GM19395 (cell line): ENCODE measurements at regions not wholly inside any gene's neighbourhood (a gene's known extent, or its start where the extent isn't known, plus 50 kb on each side); places are given as distances from the start of the nearest gene placed in this dataset.

Experiments used
- ATAC-seq: cut with Tn5 transposase; IDR thresholded peaks from one replicate; pipeline ENCODE4 v1.9.1; 2021; ENCODE audit warnings: mild to moderate bottlenecking, moderate library complexity; ENCODE audit not compliant: unreplicated experiment

DNA sequence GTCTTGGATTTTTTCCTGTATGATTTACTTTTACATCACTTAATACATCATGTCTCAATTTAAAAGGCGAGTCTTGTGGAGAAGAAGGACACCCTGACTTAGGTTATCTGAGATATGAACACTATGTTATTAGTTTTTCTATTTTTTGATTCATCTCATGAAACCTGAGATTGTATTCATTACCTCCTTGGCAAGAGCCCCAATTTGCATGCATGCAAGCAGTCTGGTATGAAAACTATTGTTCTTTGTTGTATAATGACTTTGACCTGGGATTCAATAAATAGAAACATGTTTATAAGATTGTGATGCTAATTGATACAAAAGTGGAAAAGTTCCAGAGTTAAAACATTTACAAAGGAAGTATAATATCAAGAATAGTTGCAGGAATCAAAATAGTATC lies 576.1 kb downstream of the NOVA1 start:
- no peak for ATAC-seq

DNA sequence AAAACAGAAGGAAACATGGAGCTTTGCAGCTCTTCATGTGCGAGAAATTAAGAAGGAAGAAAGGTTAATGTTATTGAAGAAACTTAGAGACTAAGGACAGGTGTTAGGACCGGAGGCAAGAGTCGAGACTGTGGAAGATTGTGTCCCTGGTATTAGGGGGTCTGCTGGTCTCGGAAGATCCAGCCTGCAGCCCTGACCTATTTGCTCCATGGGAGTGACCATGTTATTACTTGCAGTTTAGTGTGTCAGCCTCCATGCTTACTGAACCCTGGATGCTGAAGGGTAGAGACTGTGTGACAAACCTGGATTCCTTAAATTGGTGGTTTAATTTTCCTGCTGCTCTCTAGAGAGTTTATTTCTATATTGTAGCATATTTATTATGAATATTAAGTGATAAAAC lies 580.6 kb downstream of the NOVA1 start:
- ATAC-seq, result no peak

DNA sequence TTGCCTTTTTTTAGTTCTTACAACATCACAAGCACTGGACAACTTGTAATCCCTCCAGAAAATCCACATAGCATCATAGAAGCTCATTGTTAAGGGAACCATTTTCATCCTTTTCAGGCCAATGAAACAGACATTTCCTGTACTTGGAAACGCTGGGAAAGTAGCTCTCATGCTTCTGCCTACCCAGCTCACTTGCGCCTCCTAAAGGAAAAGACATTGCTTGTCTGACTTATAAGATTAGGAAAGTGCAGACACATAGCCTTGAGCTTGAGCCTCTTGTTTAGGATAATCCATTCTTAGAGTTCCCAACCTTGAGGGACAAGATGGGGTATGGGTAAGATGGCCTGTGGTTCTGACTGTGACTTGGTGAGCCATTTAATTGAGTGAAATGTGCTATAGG lies 589.5 kb downstream of the NOVA1 start:
- no peak for ATAC-seq

DNA sequence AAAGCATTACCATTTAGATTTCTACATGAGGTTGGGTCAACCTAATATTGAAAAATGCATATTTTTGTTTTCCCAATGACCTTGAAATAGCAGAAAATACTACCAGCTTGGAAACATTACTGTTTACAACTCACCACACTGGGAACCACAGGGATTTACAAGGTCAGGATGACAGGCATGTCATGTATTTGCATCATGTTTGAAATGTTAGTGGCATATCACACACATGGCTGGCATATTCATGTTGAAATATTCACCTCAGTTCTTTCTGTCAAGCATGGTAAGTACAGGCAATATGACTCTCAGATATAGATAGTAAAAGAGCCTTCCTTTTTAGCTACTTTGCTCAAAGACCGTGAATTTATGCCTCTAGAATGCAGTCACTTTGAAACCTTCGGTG lies 593.5 kb downstream of the NOVA1 start:
- no peak for ATAC-seq

DNA sequence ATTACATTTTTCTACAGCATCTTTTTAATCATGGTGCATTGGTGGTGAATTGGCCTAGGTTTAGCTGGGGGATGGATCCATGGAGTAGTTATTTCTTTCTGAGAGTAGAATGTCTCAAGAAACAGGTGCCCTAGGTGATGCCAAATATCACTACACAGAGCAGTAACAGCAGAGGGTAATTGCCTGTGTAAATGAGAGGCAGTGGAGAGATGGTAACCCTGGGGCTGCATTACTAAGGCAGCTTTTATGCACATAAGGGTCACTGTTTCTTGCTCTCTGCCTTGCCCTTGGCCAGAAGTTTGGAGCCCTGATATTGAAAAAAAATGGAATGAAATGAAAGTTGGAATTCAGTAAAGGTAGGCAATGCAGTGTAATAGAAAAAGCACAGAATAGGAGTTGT lies 604.0 kb downstream of the NOVA1 start:
- no peak for ATAC-seq

DNA sequence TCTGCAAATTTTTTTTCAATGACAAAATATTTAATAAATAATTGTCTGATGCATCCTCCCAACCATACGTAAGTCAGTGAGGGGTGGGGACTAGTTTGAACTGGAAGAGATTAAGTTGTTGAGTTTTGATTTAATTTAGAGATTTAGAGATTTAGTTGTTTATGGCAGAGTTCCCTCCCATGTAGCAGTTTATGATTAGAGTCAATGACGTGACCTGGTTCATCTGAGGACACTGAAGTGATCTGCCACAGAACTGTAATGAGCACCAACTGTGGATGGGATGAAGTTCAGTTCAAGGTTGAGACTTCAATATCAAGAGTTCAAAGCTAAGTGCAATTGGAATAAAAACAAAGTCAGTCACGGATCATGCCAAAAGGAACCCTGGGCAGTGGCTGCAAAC lies 609.3 kb downstream of the NOVA1 start:
- no peak for ATAC-seq

DNA sequence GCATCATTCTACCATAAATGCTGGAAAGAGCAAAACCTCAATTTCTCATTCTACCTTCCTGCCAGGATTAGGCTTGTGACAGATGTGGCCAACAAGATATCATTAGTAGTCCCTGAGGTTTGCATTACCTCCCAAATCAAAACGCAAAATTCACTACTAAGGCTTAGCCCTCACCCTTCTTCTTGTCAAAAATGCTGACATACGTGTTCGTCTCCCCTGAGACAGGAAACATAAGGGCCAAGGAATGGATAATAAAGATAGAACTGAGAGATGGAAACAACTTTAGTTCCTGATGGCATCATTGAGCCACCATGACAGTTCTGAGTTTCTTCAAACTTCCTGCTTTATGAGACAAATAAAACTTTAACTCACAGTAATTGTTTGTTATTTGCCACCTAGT lies 642.1 kb downstream of the NOVA1 start:
- ATAC-seq, result no peak

DNA sequence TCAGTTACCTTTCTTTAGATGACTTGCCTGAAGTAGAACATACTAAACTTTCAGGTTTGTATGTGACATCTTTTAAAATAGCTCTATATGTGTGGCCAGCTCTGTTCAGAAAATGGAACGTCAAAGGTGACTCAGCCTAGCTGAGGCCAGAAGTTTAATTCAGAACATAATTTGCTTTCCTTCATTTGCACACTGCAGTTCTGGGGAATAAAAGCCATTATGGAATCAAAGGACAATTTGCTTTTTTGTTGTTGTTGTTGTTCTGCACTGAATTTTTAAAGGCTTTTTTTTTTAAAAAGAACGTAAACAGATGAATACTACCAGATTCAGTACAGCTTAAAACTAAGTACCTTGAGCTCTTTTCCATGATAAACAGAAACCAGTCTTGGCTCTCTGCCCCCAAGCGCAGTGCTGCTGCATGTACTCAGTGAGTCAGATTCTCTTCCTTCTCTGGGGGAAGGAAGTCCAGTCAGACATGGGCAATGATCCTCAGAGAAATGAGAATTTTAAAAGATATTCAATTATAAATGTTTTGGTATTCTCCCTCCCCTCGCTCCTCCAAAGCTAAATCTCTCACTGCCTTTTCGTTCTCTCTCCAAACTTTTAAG lies 644.2 kb downstream of the NOVA1 start:
- no peak for ATAC-seq

DNA sequence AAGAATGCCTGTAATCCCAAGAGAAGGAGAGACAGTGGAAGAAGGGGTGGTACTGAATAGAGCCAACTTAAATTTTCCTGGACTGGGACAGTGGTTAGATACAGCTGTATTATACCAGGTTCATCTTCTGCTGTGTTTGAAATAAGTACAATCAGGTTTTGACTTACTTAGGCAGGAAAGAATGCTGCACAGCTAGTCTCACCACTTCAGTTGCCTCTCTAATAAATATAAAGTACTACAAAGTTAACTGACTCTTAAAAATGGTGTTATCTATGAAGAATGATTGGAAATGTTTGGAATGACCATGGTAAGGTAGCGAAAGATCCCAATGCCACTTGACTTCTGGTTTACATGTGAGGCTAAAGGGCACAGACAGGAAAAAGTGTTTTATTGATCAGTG lies 652.1 kb downstream of the NOVA1 start:
- ATAC-seq, result no peak

DNA sequence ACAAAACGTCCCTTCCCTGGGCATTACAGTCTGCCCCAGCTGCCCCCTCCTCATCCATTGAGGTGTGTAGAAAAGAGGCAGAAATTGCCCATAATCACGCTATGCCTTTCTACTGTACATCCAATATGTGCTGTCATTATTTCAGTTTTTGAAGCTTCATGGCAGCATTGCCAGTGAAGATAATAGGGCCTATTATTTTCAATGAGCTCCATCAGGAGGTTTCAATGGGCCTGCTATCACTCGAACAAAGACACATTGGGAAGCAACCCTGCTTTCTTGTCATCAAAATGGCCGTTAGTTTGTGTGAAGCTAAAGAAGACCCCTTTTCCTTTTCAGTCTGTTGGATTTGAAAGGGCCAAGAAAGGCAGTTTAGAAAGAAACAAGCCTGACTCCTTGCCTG lies 653.8 kb downstream of the NOVA1 start:
- no peak for ATAC-seq

DNA sequence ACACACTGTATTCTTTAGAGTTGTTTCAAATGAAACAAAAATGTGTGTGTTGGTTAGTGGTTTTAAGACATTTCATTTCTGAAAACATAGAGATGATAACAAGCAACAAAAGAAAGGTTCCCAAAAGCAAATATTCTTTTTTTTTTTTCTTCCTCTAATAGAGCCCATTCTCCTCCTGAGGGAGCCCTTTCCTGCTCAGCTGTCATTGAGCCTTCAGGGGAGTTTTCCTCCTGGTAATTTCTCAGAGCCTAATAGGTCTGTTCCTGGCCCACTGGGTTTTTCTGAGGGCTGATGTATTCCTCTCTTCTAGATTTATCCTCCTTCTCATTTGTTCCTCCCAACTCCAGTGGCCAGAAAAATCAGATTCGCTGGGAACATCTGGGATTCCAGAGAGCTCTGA lies 654.5 kb downstream of the NOVA1 start:
- ATAC-seq, result no peak

DNA sequence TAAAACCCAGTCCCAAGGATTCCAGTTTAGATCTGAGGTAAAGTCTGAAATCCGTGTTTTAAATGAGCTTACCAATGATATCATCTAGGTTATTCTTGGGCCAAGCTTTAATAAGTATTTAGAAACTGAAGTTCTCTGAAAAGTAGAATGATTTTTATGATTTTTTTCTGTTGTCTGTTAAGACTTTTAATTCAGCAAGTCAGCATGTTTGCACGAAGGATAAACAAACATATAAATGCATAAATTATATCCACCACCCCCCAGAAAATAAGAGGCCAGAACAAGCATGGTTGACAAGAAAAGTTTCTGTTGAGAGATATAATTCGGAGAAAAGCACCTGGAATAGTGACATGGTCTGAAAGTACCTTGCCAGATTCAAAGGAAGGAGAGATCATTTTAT lies 655.7 kb downstream of the NOVA1 start:
- ATAC-seq, result no peak

DNA sequence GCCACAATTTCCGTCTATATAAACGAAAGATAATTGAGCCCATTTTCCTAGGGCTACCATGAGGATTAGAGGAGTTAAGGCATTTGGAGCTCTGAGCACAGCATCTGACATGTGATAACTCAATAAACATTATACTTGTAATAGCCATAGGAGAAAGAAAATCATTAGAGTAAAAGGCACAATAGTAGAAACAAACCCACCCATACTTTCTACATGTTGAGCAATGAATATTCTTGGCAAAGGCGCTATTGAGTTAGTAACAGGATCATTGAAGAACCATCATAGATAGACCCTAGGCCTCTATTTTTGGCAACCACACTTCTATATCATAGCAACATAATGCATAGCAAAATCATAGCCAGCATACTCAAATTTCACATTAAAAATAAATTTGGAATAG lies 664.1 kb downstream of the NOVA1 start:
- no peak for ATAC-seq

DNA sequence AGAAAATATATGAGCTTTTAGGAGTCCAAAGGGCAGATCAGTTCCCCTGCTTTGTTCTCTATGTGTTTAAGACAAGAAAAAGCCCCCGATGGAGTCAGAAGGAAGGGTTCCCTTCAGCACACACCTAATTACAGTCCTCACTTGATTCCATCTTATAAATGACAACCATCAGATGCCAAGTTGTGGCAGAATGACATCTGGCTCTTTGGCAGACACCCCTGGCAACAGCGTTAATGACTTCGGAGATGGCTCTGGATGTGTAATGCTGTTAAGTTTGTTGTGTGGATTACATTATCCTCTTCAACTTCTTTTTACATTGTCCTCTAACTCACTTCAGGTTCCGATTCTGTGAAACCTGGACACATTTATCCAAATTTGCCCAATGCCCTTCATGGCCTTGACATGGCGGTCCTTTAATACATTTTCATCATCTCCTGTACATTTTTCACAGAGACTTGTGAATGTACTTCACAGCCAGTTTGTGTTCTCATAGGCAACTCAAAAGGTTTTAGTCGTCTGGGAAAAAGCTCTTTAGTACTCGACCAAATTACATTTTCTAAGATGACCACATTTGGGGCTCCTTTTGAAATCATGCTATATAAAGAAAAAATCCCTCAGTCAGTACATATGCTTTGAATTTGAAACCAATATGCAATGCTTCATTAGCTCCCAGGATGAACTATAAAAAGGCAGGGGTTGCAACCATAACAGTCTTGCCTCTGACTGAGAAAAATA lies 667.8 kb downstream of the NOVA1 start:
- no peak for ATAC-seq

DNA sequence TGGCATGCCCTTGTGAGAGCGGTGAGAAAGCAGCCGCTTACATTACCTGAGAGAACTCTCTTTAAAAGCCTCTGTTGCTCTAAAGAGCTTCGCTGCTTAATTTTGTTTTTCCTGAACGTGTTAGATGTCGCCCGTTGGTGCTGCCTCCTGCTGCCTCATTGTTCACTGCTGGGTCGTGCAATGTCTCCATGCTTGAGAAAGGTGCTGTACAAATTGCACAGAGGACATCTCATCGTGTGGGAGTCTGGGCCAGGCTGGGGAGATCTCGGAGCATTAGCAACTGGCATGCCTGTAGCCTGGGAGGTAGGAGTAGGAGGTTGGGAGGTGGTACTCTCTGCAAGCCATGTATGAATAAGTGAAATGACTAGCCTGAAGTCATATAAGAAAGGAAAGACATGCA lies 686.0 kb downstream of the NOVA1 start:
- ATAC-seq, result no peak

DNA sequence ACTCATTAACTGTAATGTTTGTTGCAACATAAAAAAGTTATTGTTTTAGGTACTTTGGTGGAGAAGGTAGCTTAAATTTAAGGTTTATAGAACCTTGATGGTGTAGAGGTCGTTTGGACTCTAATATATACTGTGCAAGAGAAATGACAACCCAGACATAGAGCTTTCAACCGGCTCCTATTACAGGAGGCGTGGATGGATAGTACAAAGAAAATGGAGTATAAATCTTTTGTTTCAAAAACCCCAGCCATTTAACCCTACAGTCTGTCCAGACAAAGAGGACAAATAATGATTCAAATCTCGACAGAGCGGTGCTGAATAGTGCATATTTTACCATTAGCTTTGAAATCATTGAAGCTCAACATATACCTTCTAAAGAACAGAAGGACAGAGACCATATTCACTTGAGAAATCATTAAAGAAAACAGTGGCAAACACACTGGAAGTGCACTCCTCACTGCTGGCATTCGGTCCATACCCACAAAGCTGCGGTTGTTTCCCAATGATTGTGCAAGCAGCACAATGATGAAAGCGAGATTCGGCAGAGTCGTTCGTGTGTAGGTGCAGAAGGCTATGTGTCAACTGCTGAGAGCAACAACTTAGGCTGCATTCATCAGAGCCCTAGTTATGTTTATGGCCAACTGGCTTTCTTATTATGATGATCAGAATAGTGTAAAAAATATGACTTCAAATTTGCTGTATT lies 688.6 kb downstream of the NOVA1 start:
- no peak for ATAC-seq

DNA sequence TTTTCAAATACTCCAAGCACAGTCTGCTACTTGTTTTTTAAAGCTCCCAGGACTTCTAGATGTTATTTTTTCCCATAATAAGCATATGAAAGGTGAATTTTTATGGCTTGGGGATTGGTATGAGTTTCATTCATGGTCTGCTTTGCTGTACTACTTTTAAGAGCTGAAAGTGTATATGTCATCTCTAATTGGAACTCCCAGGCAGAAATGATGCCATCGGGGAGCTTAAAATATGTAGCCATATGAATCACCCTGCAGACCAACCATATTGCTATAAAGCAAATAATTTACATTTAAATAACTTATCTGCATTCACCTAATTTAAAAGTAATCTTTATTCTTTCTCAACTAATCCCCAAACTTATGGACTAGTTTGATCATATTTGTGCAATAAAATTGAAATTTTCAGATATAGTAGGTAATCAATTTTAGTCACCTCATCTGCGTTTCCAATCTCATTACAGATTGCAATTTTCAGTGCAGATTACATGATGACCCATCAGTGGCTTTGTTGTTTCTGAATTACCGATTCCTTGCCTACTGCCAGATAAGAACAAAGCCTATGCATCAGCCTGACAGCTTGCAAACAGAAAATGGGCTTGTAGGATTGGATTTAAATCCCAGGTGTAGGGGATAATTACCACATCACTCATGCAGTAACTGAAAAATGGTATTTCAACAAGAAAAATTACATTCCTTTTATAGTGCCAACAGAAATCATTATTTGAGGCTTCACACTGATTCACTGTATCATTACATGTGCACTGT lies 689.4 kb downstream of the NOVA1 start:
- ATAC-seq, result no peak

DNA sequence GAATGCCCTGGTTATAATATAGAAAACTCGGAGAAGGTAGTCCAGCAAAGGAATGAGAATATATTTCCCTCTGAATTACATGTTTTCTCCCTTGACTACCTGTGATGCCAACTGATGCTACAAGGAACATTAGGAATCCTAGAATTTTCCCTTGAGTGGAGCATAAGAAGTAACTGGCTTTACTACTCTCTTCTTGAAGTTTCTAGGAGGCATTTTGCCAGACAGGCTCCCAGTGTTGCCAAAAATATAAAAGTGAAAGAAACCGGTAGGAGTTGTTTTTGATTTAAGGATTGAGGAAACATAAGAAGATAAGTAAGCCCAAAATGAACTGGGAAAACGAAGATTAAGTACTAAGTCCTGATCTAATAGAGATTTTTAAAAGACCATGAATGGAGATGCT lies 693.4 kb downstream of the NOVA1 start:
- ATAC-seq, result no peak

DNA sequence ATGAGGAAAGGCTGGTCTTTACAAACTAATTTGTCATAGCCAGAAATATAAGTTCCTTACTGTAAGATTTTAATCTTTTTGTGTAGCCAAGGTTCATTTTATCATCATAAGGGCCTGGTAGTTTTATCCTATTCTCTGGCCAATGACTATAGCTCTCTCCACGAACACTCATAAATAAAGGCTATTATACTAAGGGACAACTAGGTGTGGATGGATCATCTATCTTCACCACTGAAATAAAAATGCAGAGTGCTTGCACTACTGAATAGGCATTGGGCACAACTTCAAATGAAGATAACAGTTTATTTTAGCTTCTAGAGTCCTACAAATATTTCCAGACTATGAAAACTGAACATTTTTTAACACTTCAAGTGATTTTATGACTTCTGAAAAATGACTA lies 698.6 kb downstream of the NOVA1 start:
- no peak for ATAC-seq

DNA sequence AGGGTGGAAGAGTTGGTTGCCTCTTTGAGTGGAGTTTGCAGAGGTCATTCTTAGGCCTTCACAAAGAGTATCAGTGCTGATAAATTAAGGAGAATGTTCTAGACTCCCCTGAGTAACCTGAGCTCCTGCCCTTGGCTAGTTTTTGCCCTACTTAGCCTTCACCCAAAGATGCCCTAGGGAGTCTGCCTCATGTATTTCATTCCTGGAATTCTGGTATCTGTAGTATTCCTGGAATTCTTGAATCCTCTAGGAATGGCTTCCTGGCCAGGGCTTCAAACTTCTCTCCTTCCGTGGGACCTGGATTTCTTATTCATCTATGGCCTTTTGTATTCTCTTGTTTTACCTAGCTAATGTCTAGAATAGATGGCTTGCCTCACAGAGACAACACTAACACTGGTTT lies 701.1 kb downstream of the NOVA1 start:
- ATAC-seq, result no peak

DNA sequence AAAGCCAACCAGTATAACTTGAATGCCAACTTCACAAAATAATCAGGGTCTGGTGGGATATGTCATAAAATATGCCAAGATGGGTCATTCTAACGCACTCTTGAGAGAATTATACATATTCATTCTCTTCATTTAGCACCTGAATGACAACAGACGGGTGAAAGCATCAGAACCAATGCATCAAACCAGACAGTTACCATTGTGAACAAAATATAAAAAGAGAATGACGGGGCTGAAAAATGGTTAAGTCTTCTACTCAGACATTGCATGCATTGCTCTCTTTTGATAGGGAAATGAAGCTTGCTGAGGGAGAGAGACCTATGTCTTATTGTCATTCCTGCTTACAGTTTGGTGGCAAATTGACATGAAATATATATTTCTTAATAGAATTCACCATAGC lies 702.1 kb downstream of the NOVA1 start:
- ATAC-seq, result no peak
